ENCODE measurements at regions not wholly inside any gene's neighbourhood (a gene's known extent, or its start where the extent isn't known, plus 50 kb on each side); places are given as distances from the start of the nearest gene placed in this dataset.

- H3K9me3 Mint-ChIP-seq = no peaks in the 10 kb centered on the region
Observed at GRCh38 chr2:167322795-167323194, 434.5 kb downstream of the XIRP2 start.

GRCh38 chr2:167318581-167318980 lies 430.3 kb downstream of the XIRP2 start:
- no peaks in the 10 kb centered on the region for H3K27me3 Mint-ChIP-seq
- H3K4me1 Mint-ChIP-seq = no peaks in the 10 kb centered on the region
- H3K36me3 Mint-ChIP-seq (ENCODE audit: low read depth) = no peaks in the 10 kb centered on the region
- no peaks in the 10 kb centered on the region for H3K9me3 Mint-ChIP-seq
- DNase-seq = no peak
- no peak overlapping the region for H3K4me3 Mint-ChIP-seq
- H3K27ac Mint-ChIP-seq = no peak overlapping the region
- CTCF ChIA-PET = interaction anchor here (0.5 kb wide), 1 partner anchor 313 kb away, joined by 3 read pairs; no protein-coding TSS in a partner anchor
- POLR2A ChIA-PET = no interaction called here

More at GRCh38 chr2:167322795-167323194, 434.5 kb downstream of the XIRP2 start:
- H3K36me3 Mint-ChIP-seq (ENCODE audit: low read depth) = no peaks in the 10 kb centered on the region
- no peaks in the 10 kb centered on the region for H3K27me3 Mint-ChIP-seq
- H3K27ac Mint-ChIP-seq = no peak overlapping the region
- no peak overlapping the region for H3K4me3 Mint-ChIP-seq
- no peak for DNase-seq
- ChIA-PET POLR2A (no interaction called here), CTCF (no interaction called here)
- H3K4me1 Mint-ChIP-seq = no peaks in the 10 kb centered on the region

- no peaks in the 10 kb centered on the region for H3K27me3 Mint-ChIP-seq
- no peaks in the 10 kb centered on the region for H3K36me3 Mint-ChIP-seq (ENCODE audit: low read depth)
Observed at GRCh38 chr2:167310442-167310841, 422.2 kb downstream of the XIRP2 start.

More at GRCh38 chr2:167310442-167310841, 422.2 kb downstream of the XIRP2 start:
- H3K4me3 Mint-ChIP-seq = no peak overlapping the region
- no peak for DNase-seq
- POLR2A ChIA-PET = no interaction called here
- CTCF ChIA-PET = no interaction called here
- H3K27ac Mint-ChIP-seq = no peak overlapping the region
- H3K4me1 Mint-ChIP-seq = no peaks in the 10 kb centered on the region
- no peaks in the 10 kb centered on the region for H3K9me3 Mint-ChIP-seq
